ENCODE measurements at regions not wholly inside any gene's neighbourhood (a gene's known extent, or its start where the extent isn't known, plus 50 kb on each side); places are given as distances from the start of the nearest gene placed in this dataset.

GRCh38 chr2:145845923-145846322 is 1326.0 kb upstream of the ZEB2 start:
- no peak for DNase-seq

- no peak for DNase-seq
Measured at GRCh38 chr2:145845207-145845894, 1325.4 kb upstream of the ZEB2 start.

- no peak for DNase-seq
Measured at GRCh38 chr2:145841973-145842372, 1322.1 kb upstream of the ZEB2 start.

GRCh38 chr2:145836986-145837385 is 1317.1 kb upstream of the ZEB2 start:
- no peak for DNase-seq

GRCh38 chr2:145835665-145836064 is 1315.7 kb upstream of the ZEB2 start:
- no peak for DNase-seq

GRCh38 chr2:145832681-145833080 is 1312.8 kb upstream of the ZEB2 start:
- no peak for DNase-seq

- DNase-seq: no peak
Measured at GRCh38 chr2:145829931-145830330, 1310.0 kb upstream of the ZEB2 start.

- no peak for DNase-seq
Measured at GRCh38 chr2:145827235-145827634, 1307.3 kb upstream of the ZEB2 start.

- DNase-seq: no peak
Measured at GRCh38 chr2:145824384-145824783, 1304.5 kb upstream of the ZEB2 start.

GRCh38 chr2:145822892-145823534 is 1303.1 kb upstream of the ZEB2 start:
- DNase-seq: no peak

- DNase-seq: no peak
Measured at GRCh38 chr2:145820651-145821050, 1300.7 kb upstream of the ZEB2 start.

- DNase-seq: no peak
Measured at GRCh38 chr2:145818890-145819504, 1299.1 kb upstream of the ZEB2 start.

GRCh38 chr2:145815933-145816332 is 1296.0 kb upstream of the ZEB2 start:
- no peak for DNase-seq

- no peak for DNase-seq
Measured at GRCh38 chr2:145813481-145813880, 1293.6 kb upstream of the ZEB2 start.

- DNase-seq: no peak
Measured at GRCh38 chr2:145812165-145812554, 1292.2 kb upstream of the ZEB2 start.

GRCh38 chr2:145811276-145812164 is 1291.6 kb upstream of the ZEB2 start:
- DNase-seq: no peak

GRCh38 chr2:145807968-145808367 is 1288.0 kb upstream of the ZEB2 start:
- DNase-seq: no peak

- no peak for DNase-seq
Measured at GRCh38 chr2:145807554-145807953, 1287.6 kb upstream of the ZEB2 start.

GRCh38 chr2:145806546-145806945 is 1286.6 kb upstream of the ZEB2 start:
- no peak for DNase-seq

GRCh38 chr2:145802133-145802532 is 1282.2 kb upstream of the ZEB2 start:
- DNase-seq: no peak

- no peak for DNase-seq
Measured at GRCh38 chr2:145801210-145801609, 1281.3 kb upstream of the ZEB2 start.

GRCh38 chr2:145800151-145801091 is 1280.5 kb upstream of the ZEB2 start:
- no peak for DNase-seq

All from islet precursor cell (in vitro differentiated cells).